PC-3 (cell line): ENCODE measurements at regions not wholly inside any gene's neighbourhood (a gene's known extent, or its start where the extent isn't known, plus 50 kb on each side); places are given as distances from the start of the nearest gene placed in this dataset.

ENCODE experiments used
- ATAC-seq: fragments of 200-7000 bp; cut with Tn5 transposase; 2 replicates; pipeline ENCODE4 v1.9.1; 2020; ENCODE audit warnings: mild to moderate bottlenecking, moderate library complexity
- BruUV-seq: library from RNA; stranded (reverse); fragments of 400-500 nt; replicated peaks from 2 replicates; lab custom pipeline; 2021; lab: Mats Ljungman, UMichigan
- CTCF ChIA-PET: fragments of 300-600 bp; sonication (Branson Sonifier 250); formaldehyde crosslinking; loops from one replicate; lab custom pipeline; 2022; ENCODE audit warnings: antibody characterized with exemption; lab: Charles Lee
- POLR2A ChIA-PET: fragments of 300-600 bp; sonication (Branson Sonifier 250); formaldehyde crosslinking; loops from one replicate; lab custom pipeline; 2022; ENCODE audit warnings: antibody characterized with exemption; ENCODE audit not compliant: unreplicated experiment; lab: Charles Lee
- DNase-seq: peaks from one replicate; pipeline ENCODE4 v3.0.0-alpha.2; 2015
- H2AFZ ChIP-seq: fragments of 300-600 bp; sonication (generic); 2 replicates; pipeline ENCODE4 v1.6.0; 2016; ENCODE audit warnings: antibody characterized with exemption, low read length
- H3F3A ChIP-seq: fragments of 300-600 bp; sonication (generic); one replicate; pipeline ENCODE4 v1.6.0; 2017; ENCODE audit warnings: antibody characterized with exemption, low read length, control low read depth, mild to moderate bottlenecking; ENCODE audit not compliant: unreplicated experiment
- H3K27ac ChIP-seq: fragments of 300-600 bp; sonication (generic); 2 replicates; pipeline ENCODE4 v1.5.1; 2016; ENCODE audit warnings: mild to moderate bottlenecking, low read length
- H3K27me3 ChIP-seq: fragments of 300-600 bp; sonication (generic); 2 replicates; pipeline ENCODE4 v1.6.1; 2016; ENCODE audit warnings: low read length, mixed read lengths
- H3K36me3 ChIP-seq: fragments of 300-600 bp; sonication (generic); 2 replicates; pipeline ENCODE4 v1.6.1; 2016; ENCODE audit warnings: low read depth, mixed run types, low read length, mixed read lengths
- H3K4me1 ChIP-seq: fragments of 300-600 bp; sonication (generic); 2 replicates; pipeline ENCODE4 v1.5.1; 2016; ENCODE audit warnings: low read length; ENCODE audit not compliant: insufficient read depth
- H3K4me2 ChIP-seq: fragments of 300-600 bp; sonication (generic); 2 replicates; pipeline ENCODE4 v1.6.0; 2016; ENCODE audit warnings: low read length
- H3K4me3 ChIP-seq: fragments of 300-600 bp; sonication (generic); 2 replicates; pipeline ENCODE4 v1.5.1; 2016; ENCODE audit warnings: mild to moderate bottlenecking, low read length, mixed read lengths
- H3K79me2 ChIP-seq: fragments of 300-600 bp; sonication (generic); 2 replicates; pipeline ENCODE4 v1.6.1; 2017; ENCODE audit warnings: low read length, mixed read lengths
- H3K9ac ChIP-seq: fragments of 300-600 bp; sonication (generic); 2 replicates; pipeline ENCODE4 v1.6.0; 2016; ENCODE audit warnings: mild to moderate bottlenecking, low read length
- H3K9me2 ChIP-seq: fragments of 300-600 bp; sonication (generic); replicated peaks from 2 replicates; pipeline ENCODE4 v1.6.1; 2016; ENCODE audit warnings: mixed run types, low read length, mixed read lengths
- H3K9me3 ChIP-seq: fragments of 300-600 bp; sonication (generic); 2 replicates; pipeline ENCODE4 v1.6.1; 2016; ENCODE audit warnings: low read length, mixed read lengths
- H4K20me1 ChIP-seq: fragments of 300-600 bp; sonication (generic); 2 replicates; pipeline ENCODE4 v1.6.1; 2016; ENCODE audit warnings: low read length, mixed read lengths
- CTCF ChIP-seq: fragments of 300-600 bp; sonication (generic); conservative IDR thresholded peaks from 2 replicates; pipeline ENCODE4 v1.5.1; 2017; ENCODE audit warnings: antibody characterized with exemption, low read depth, mild to moderate bottlenecking, low read length
- EZH2 ChIP-seq: fragments of 300-600 bp; sonication (generic); IDR thresholded peaks from one replicate; pipeline ENCODE4 v1.6.1; 2017; ENCODE audit warnings: antibody characterized with exemption, mild to moderate bottlenecking, low read length; ENCODE audit not compliant: unreplicated experiment
- EZH2phosphoT487 ChIP-seq: fragments of 300-600 bp; sonication (generic); IDR thresholded peaks from 2 replicates; pipeline ENCODE4 v1.6.1; 2018; ENCODE audit warnings: mild to moderate bottlenecking, antibody characterized with exemption, low read length, borderline replicate concordance
- intact Hi-C: fragments of 100-400 bp; cut with micrococcal nuclease; formaldehyde crosslinking; loops from 2 replicates; pipeline ENCODE4 v1.9.0; 2023

DNA sequence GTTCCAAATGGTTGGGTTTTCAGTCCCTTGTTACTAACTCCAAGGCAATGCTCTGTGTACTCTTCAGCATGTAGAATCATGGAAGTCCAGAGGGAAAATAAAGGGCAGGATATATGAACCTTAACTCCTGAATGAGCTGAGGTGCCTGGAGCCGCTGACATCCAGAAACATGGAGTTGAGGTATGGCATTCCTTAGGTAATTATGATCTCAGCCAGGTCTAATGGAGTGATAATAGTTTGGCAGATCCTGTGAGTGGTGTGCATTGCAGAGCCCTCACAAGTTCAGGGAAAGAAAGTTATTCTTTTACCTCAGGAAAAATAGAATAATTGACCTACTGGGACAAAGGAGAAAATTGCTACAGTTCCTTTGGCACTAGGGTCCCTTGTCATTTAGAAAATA lies 369.1 kb downstream of the ZNF608 start:
- TF ChIP-seq EZH2 = no peak
- no peak for TF ChIP-seq EZH2phosphoT487
- TF ChIP-seq CTCF = no peak
- CTCF ChIA-PET = no interaction called here

GRCh38 chr5:124373883-124374282 lies 372.6 kb downstream of the ZNF608 start:
- Histone ChIP-seq H3K9ac (no peak overlapping the region), H3K79me2 (no peaks in the 10 kb centered on the region), H3K4me3 (no peak overlapping the region), H3K4me2 (no peak overlapping the region), H4K20me1 (no peaks in the 10 kb centered on the region), H3K27me3 (no peaks in the 10 kb centered on the region), H3F3A (no peaks in the 10 kb centered on the region), H3K9me3 (no peaks in the 10 kb centered on the region), H3K9me2 (no peaks in the 10 kb centered on the region), H3K4me1 (no peaks in the 10 kb centered on the region), H3K36me3 (no peaks in the 10 kb centered on the region), H2AFZ (no peak overlapping the region), H3K27ac (no peak overlapping the region)
- TF ChIP-seq EZH2phosphoT487 (no peak), CTCF (no peak), EZH2 (no peak)
- POLR2A ChIA-PET = no interaction called here
- CTCF ChIA-PET = no interaction called here
- BruUV-seq = no TSS peak
- DNase-seq (no peak), ATAC-seq (no peak)
- intact Hi-C loops = no loop called here

More for the DNA sequence above, 369.1 kb downstream of the ZNF608 start:
- DNase-seq = no peak
- H3F3A ChIP-seq = no peaks in the 10 kb centered on the region
- H3K4me2 ChIP-seq = no peak overlapping the region
- no peaks in the 10 kb centered on the region for H3K9me2 ChIP-seq
- no peaks in the 10 kb centered on the region for H3K27me3 ChIP-seq
- H3K9ac ChIP-seq = no peak overlapping the region
- H3K4me3 ChIP-seq = no peak overlapping the region
- intact Hi-C loops = no loop called here
- no TSS peak for BruUV-seq
- ATAC-seq = no peak
- H4K20me1 ChIP-seq = no peaks in the 10 kb centered on the region
- H3K9me3 ChIP-seq = no peaks in the 10 kb centered on the region
- no peak overlapping the region for H3K27ac ChIP-seq
- no peaks in the 10 kb centered on the region for H3K79me2 ChIP-seq
- H2AFZ ChIP-seq = no peak overlapping the region
- H3K36me3 ChIP-seq = no peaks in the 10 kb centered on the region; the same call in 1 of the 2 replicates
- POLR2A ChIA-PET = no interaction called here
- H3K4me1 ChIP-seq = no peaks in the 10 kb centered on the region

DNA sequence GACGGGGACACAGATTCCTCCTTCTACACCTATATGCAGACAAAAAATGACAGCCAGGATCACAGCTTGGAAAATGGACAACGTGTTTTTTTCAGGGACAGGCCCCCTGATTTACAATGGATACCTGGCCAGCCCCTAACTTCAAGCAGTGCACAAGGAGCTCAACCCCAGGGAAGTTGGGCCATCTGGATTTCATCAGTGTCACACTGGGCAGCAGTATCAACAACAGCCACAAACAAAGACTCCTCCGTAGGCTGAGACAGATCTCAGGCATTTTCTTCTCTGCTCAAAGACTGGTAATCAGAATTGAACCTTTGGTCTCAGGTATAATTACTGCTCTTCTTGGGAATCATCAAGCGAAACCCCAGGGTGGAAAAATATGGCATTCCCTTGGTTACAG lies 374.0 kb downstream of the ZNF608 start:
- Histone ChIP-seq H3K9ac (no peak overlapping the region), H2AFZ (no peak overlapping the region), H4K20me1 (no peaks in the 10 kb centered on the region), H3K4me2 (no peak overlapping the region), H3K4me3 (no peak overlapping the region), H3K9me3 (no peaks in the 10 kb centered on the region), H3F3A (no peaks in the 10 kb centered on the region), H3K9me2 (no peaks in the 10 kb centered on the region), H3K79me2 (no peaks in the 10 kb centered on the region), H3K4me1 (no peaks in the 10 kb centered on the region), H3K36me3 (no peaks in the 10 kb centered on the region), H3K27me3 (no peaks in the 10 kb centered on the region), H3K27ac (no peak overlapping the region)
- TF ChIP-seq EZH2 = no peak
- TF ChIP-seq CTCF = no peak
- TF ChIP-seq EZH2phosphoT487 = no peak
- CTCF ChIA-PET = no interaction called here
- BruUV-seq = no TSS peak
- POLR2A ChIA-PET = no interaction called here
- no peak for DNase-seq
- no peak for ATAC-seq
- intact Hi-C loops = no loop called here
